HepG2 (cell line): ENCODE measurements at regions not wholly inside any gene's neighbourhood (a gene's known extent, or its start where the extent isn't known, plus 50 kb on each side); places are given as distances from the start of the nearest gene placed in this dataset.

ENCODE experiments used
- ATAC-seq: fragments of 200-7000 bp; cut with Tn5 transposase; 3 replicates; pipeline ENCODE4 v1.9.1; 2020; ENCODE audit warnings: mild to moderate bottlenecking, moderate library complexity
- BruUV-seq: library from RNA; stranded (reverse); fragments of 400-500 nt; replicated peaks from 2 replicates; lab custom pipeline; 2021; lab: Mats Ljungman, UMichigan
- CTCF ChIA-PET: fragments of 300-600 bp; formaldehyde crosslinking; extraction: SDS; loops from one replicate; lab custom pipeline; 2021; ENCODE audit warnings: low total read pairs, inconsistent platforms, low intra/inter-chr PET ratio; lab: Yijun Ruan, JAX
- POLR2A ChIA-PET: fragments of 350-600 bp; sonication (Branson Sonifier 250); formaldehyde crosslinking; loops from one replicate; lab custom pipeline; 2020; ENCODE audit warnings: antibody characterized with exemption, inconsistent platforms; lab: Yijun Ruan, JAX
- DNase-seq: peaks from one replicate; pipeline ENCODE4 v3.0.0-alpha.2; 2015; ENCODE audit warnings: low spot score
- FAIRE-seq: peaks from 3 replicates; lab custom pipeline; 2011; peaks lifted over from hg19 to GRCh38; lab: Jason Lieb, UNC
- H2AFZ ChIP-seq: one replicate; pipeline ENCODE4 v1.6.1; 2011; ENCODE audit warnings: low read length, inconsistent platforms
- H3K27ac ChIP-seq: fragments of 300-600 bp; 3 replicates; pipeline ENCODE4 v1.8.0; 2011; ENCODE audit warnings: mixed run types, mild to moderate bottlenecking, mixed read lengths, low read length, inconsistent platforms; ENCODE audit not compliant: insufficient read depth; ENCODE audit errors: extremely low read length
- H3K27me3 ChIP-seq, 2 experiments: fragments of 200-600 bp in 1 of 2; 2 replicates in 1 of 2; 3 replicates in 1 of 2; pipeline versions ENCODE4 v1.6.0 to v1.8.0; 2011; ENCODE audit warnings: low read length in 2 of 2, mild to moderate bottlenecking in 2 of 2, moderate library complexity in 2 of 2, inconsistent platforms in 1 of 2; ENCODE audit not compliant: insufficient read depth in 2 of 2, control insufficient read depth in 1 of 2
- H3K36me3 ChIP-seq, 2 experiments: fragments of 200-600 bp in 1 of 2; replicated peaks in 1 of 2; 2 replicates in 1 of 2; 3 replicates in 1 of 2; pipeline versions ENCODE4 v1.5.1 to v1.8.0; 2011; ENCODE audit warnings: low read length in 2 of 2, inconsistent platforms in 1 of 2; ENCODE audit not compliant: insufficient read depth in 2 of 2, control insufficient read depth in 1 of 2
- H3K4me1 ChIP-seq: 2 replicates; pipeline ENCODE4 v1.5.1; 2012; ENCODE audit warnings: low read length, inconsistent platforms; ENCODE audit not compliant: insufficient read depth
- H3K4me2 ChIP-seq: 2 replicates; pipeline ENCODE4 v1.6.0; 2011; ENCODE audit warnings: low read depth, low read length, inconsistent platforms
- H3K4me3 ChIP-seq, 3 experiments: fragments of 200-600 bp in 1 of 3; sonication (generic), shearing (Covaris generic) in 1 of 3; replicated peaks in 1 of 3; 2 replicates each; pipeline ENCODE4 v1.5.1; 2011 to 2016; ENCODE audit warnings: low read length in 3 of 3, inconsistent platforms in 2 of 3, low read depth in 2 of 3, mild to moderate bottlenecking in 2 of 3, control low read depth in 1 of 3, mixed read lengths in 1 of 3; ENCODE audit not compliant: insufficient read depth in 1 of 3
- H3K79me2 ChIP-seq: one replicate; pipeline ENCODE4 v1.6.1; 2011; ENCODE audit warnings: low read length, inconsistent platforms; ENCODE audit not compliant: insufficient read depth
- H3K9ac ChIP-seq: 2 replicates; pipeline ENCODE4 v1.6.0; 2011; ENCODE audit warnings: mild to moderate bottlenecking, low read depth, low read length, inconsistent platforms; ENCODE audit not compliant: insufficient read depth
- H3K9me3 ChIP-seq: 2 replicates; pipeline ENCODE4 v1.5.1; 2012; ENCODE audit warnings: mild to moderate bottlenecking, low read length
- H4K20me1 ChIP-seq: 2 replicates; pipeline ENCODE4 v1.6.0; 2011; ENCODE audit warnings: inconsistent platforms, mild to moderate bottlenecking, low read length, moderate library complexity; ENCODE audit not compliant: insufficient read depth
- ARID2 ChIP-seq: sonication (generic); formaldehyde crosslinking; IDR thresholded peaks from 2 replicates; pipeline ENCODE4 v1.8.1; 2022; ENCODE audit warnings: mild to moderate bottlenecking, missing genetic modification reagents, borderline replicate concordance
- BCLAF1 ChIP-seq: fragments of 450-650 bp; IDR thresholded peaks from 2 replicates; pipeline ENCODE4 v1.6.1; 2017; ENCODE audit warnings: mild to moderate bottlenecking
- CERS6 ChIP-seq: sonication (generic); formaldehyde crosslinking; IDR thresholded peaks from 2 replicates; pipeline ENCODE4 v1.5.0; 2020; ENCODE audit warnings: missing genetic modification reagents
- DMTF1 ChIP-seq: sonication (generic); formaldehyde crosslinking; IDR thresholded peaks from 2 replicates; pipeline ENCODE4 v1.4.0; 2020; ENCODE audit warnings: mild to moderate bottlenecking, missing genetic modification reagents
- KDM2A ChIP-seq: sonication (generic); formaldehyde crosslinking; IDR thresholded peaks from 2 replicates; pipeline ENCODE4 v1.4.0; 2020; ENCODE audit warnings: low read depth, missing genetic modification reagents, borderline replicate concordance
- KLF11 ChIP-seq: IDR thresholded peaks from 2 replicates; pipeline ENCODE4 v1.6.1; 2016; ENCODE audit warnings: missing compliant biosample characterization
- NCOA5 ChIP-seq: sonication (generic); formaldehyde crosslinking; IDR thresholded peaks from 2 replicates; pipeline ENCODE4 v1.4.0; 2020; ENCODE audit warnings: missing genetic modification reagents
- NR3C1 ChIP-seq: sonication (generic); formaldehyde crosslinking; IDR thresholded peaks from 2 replicates; pipeline ENCODE4 v1.4.0; 2020; ENCODE audit warnings: missing genetic modification reagents
- PLRG1 ChIP-seq: fragments of 450-650 bp; conservative IDR thresholded peaks from 2 replicates; pipeline ENCODE4 v1.6.1; 2016
- RORA ChIP-seq: sonication (generic); formaldehyde crosslinking; IDR thresholded peaks from 2 replicates; pipeline ENCODE4 v1.5.0; 2020; ENCODE audit warnings: mild to moderate bottlenecking, missing genetic modification reagents, moderate library complexity
- SP2 ChIP-seq: sonication (generic); formaldehyde crosslinking; IDR thresholded peaks from 2 replicates; pipeline ENCODE4 v1.5.1; 2020; ENCODE audit warnings: mild to moderate bottlenecking, missing genetic modification reagents
- TFDP1 ChIP-seq: IDR thresholded peaks from 2 replicates; pipeline ENCODE4 v1.6.1; 2016; ENCODE audit warnings: missing compliant biosample characterization, missing genetic modification reagents, borderline replicate concordance
- ZHX1 ChIP-seq: sonication (generic); formaldehyde crosslinking; IDR thresholded peaks from 2 replicates; pipeline ENCODE4 v1.8.1; 2022; ENCODE audit warnings: low read depth, mild to moderate bottlenecking, missing genetic modification reagents
- ZZZ3 ChIP-seq: sonication (generic); formaldehyde crosslinking; IDR thresholded peaks from 2 replicates; pipeline ENCODE4 v1.4.0; 2020; ENCODE audit warnings: missing genetic modification reagents, mild to moderate bottlenecking, borderline replicate concordance
- WGBS: methylation state at CpG from one replicate; pipeline ENCODE4 v1.1.6; 2017; ENCODE audit warnings: low lambda C conversion rate; 5-methylcytosine and 5-hydroxymethylcytosine counted together
- in situ Hi-C: cut with HindIII; loops from 2 replicates; pipeline ENCODE4 v1.10.0; 2017; ENCODE audit warnings: low pct_unique_long_range_greater_than_20kb; ENCODE audit not compliant: extremely low pct_ligation_motif_present
- intact Hi-C: fragments of 100-400 bp; cut with micrococcal nuclease; formaldehyde crosslinking; loops from one replicate; pipeline ENCODE4 v1.10.0; 2022; ENCODE audit not compliant: unreplicated experiment

GRCh38 chr13:104296286-104296685 lies 1230.1 kb upstream of the SLC10A2 start:
- intact Hi-C loops (no loop called here), in situ Hi-C loops (no loop called here)
- no peak overlapping the region for H3K4me2 ChIP-seq
- H3K27ac ChIP-seq = no peak overlapping the region
- H3K9ac ChIP-seq = no peak overlapping the region
- H3K4me3 ChIP-seq = no peak overlapping the region
- WGBS = 13% methylated on average over 1 of the region's 1 CpG
- POLR2A ChIA-PET = no interaction called here
- peaks cover 64% of the 10 kb centered on the region for H3K9me3 ChIP-seq
- DNase-seq = no peak
- H4K20me1 ChIP-seq = no peaks in the 10 kb centered on the region
- no peak for ATAC-seq
- H3K27me3 ChIP-seq = no peaks in the 10 kb centered on the region
- H2AFZ ChIP-seq = no peak overlapping the region
- no peaks in the 10 kb centered on the region for H3K79me2 ChIP-seq
- CTCF ChIA-PET = no interaction called here
- FAIRE-seq = no peak
- BruUV-seq = no TSS peak
- H3K4me1 ChIP-seq = no peaks in the 10 kb centered on the region
- H3K36me3 ChIP-seq = no peaks in the 10 kb centered on the region
- no peak for TF ChIP-seq NR3C1
- TF ChIP-seq KDM2A (CRISPR knock-in tag) = no peak
- no peak for TF ChIP-seq SP2 (CRISPR knock-in tag)
- no peak for TF ChIP-seq ZZZ3 (CRISPR knock-in tag)
- no peak for TF ChIP-seq TFDP1
- TF ChIP-seq BCLAF1 = no peak
- no peak for TF ChIP-seq ZHX1 (CRISPR knock-in tag)
- no peak for TF ChIP-seq NCOA5
- TF ChIP-seq PLRG1 = no peak
- no peak for TF ChIP-seq KLF11 (CRISPR knock-in tag)
- no peak for TF ChIP-seq ARID2
- TF ChIP-seq CERS6 (CRISPR knock-in tag) = no peak
- no peak for TF ChIP-seq DMTF1 (CRISPR knock-in tag)
- no peak for TF ChIP-seq RORA (CRISPR knock-in tag)
